Lower leg skin (tissue), 4 donors: ENCODE measurements at regions not wholly inside any gene's neighbourhood (a gene's known extent, or its start where the extent isn't known, plus 50 kb on each side); places are given as distances from the start of the nearest gene placed in this dataset.

Source experiments
- DNase-seq, 2 donors: peaks; one replicate each; pipeline ENCODE4 v3.0.0-alpha.2; 2019; ENCODE audit warnings: low spot score in 2 of 2
- H3K4me3 ChIP-seq: fragments of 200-600 bp; sonication (generic); 2 replicates; pipeline ENCODE4 v1.5.1; 2017; ENCODE audit warnings: mild to moderate bottlenecking, low read depth; ENCODE audit not compliant: poor library complexity, severe bottlenecking
- CTCF ChIP-seq, 3 donors: fragments of 450-650 bp; IDR thresholded peaks; one replicate each; pipeline ENCODE4 v1.5.1; 2016; ENCODE audit warnings: antibody characterized with exemption in 3 of 3, mild to moderate bottlenecking in 3 of 3, moderate library complexity in 2 of 3
- POLR2A ChIP-seq, 2 donors: fragments of 450-650 bp; IDR thresholded peaks; one replicate each; pipeline ENCODE4 v1.6.1; 2016 to 2017; ENCODE audit warnings: antibody characterized with exemption in 2 of 2, mild to moderate bottlenecking in 1 of 2, moderate library complexity in 1 of 2
- WGBS, 2 donors: methylation state at CpG; one replicate each; pipeline ENCODE4 v1.1.5; 2018; 5-methylcytosine and 5-hydroxymethylcytosine counted together
- intact Hi-C: fragments of 100-400 bp; cut with DNase I; formaldehyde crosslinking; loops from one replicate; pipeline ENCODE4 v1.15.0; 2023; ENCODE audit warnings: low total_unique reads

DNA sequence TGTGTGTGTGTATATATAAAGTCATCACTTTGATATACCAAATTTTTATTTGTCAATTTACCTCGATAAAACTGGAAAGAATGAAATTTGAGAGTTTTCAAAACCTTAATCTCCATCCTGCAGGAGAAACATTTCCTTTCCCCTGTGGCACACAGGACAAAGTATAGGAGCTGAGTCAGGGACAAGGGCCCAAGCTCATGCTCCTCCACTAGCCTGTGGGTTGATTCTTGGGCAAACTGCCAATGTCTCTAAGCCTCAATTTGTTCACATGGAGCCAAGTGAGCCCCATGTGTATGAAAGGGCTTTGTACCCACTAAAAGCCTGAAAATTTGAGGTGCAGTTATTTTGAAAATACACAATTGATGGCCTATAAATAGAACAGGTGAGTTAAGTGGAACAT is 60.3 kb upstream of the IL6 start:
- intact Hi-C loops = no loop called here
- no peak overlapping the region for H3K4me3 ChIP-seq
- 59 to 62% methylated on average over 1 of the region's 1 CpG for WGBS, 2 donors
- DNase-seq = no peak
- TF ChIP-seq POLR2A (IDR thresholded peaks at IDR 0.05) (no peak), CTCF (IDR thresholded peaks at IDR 0.05) (no peak)

DNA sequence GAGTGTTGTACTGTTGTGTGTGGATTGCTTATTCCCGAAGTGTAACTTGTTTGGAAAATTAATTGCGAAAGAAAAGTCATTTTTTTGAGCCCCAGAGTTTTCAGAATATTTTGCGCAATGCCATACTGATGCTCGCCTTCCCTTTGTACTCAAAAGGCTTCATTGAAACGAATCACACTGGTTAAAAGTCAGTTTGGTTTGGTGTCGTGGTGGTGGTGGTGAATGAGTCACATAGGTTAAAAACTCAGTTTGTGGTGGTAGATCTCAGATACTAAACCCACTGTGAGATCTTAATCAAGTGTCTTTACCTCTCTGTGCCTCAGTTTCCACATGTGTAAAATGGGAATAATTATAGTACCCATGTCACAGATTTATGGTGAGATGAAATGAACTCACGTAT is 61.1 kb upstream of the IL6 start:
- TF ChIP-seq CTCF (IDR thresholded peaks at IDR 0.05) (no peak), POLR2A (IDR thresholded peaks at IDR 0.05) (no peak)
- no peak for DNase-seq
- intact Hi-C loops = no loop called here
- WGBS, 2 donors = 90 to 91% methylated on average over 7 of the region's 7 CpGs
- no peak overlapping the region for H3K4me3 ChIP-seq

- no peak for TF ChIP-seq CTCF (IDR thresholded peaks at IDR 0.05)
- no peak for TF ChIP-seq POLR2A (IDR thresholded peaks at IDR 0.05)
- DNase-seq = no peak
- 93 to 95% methylated on average over 54 of the region's 54 CpGs for WGBS, 2 donors
Observed at GRCh38 chr7:22664988-22665798, 61.8 kb upstream of the IL6 start.

GRCh38 chr7:22663721-22664120 is 63.3 kb upstream of the IL6 start:
- no peak for DNase-seq
- no peak overlapping the region for H3K4me3 ChIP-seq
- WGBS, 2 donors = 80 to 85% methylated on average over 6 of the region's 6 CpGs
- TF ChIP-seq POLR2A (IDR thresholded peaks at IDR 0.05) (no peak), CTCF (IDR thresholded peaks at IDR 0.05) (no peak)
- intact Hi-C loops = no loop called here

More at GRCh38 chr7:22664988-22665798, 61.8 kb upstream of the IL6 start:
- no peak overlapping the region for H3K4me3 ChIP-seq
- intact Hi-C loops = no loop called here

GRCh38 chr7:22663357-22663718 is 63.7 kb upstream of the IL6 start:
- no peak overlapping the region for H3K4me3 ChIP-seq
- TF ChIP-seq CTCF (IDR thresholded peaks at IDR 0.05) (no peak), POLR2A (IDR thresholded peaks at IDR 0.05) (no peak)
- intact Hi-C loops = no loop called here
- no peak for DNase-seq
- WGBS, 2 donors = 56 to 67% methylated on average over 2 of the region's 2 CpGs
